CD4-positive, alpha-beta T cell (primary cell): ENCODE measurements at regions not wholly inside any gene's neighbourhood (a gene's known extent, or its start where the extent isn't known, plus 50 kb on each side); places are given as distances from the start of the nearest gene placed in this dataset.

ENCODE experiments used
- ATAC-seq: fragments of 200-7000 bp; cut with Tn5 transposase; one replicate; pipeline ENCODE4 v1.10.0; 2022; ENCODE audit warnings: mild to moderate bottlenecking; ENCODE audit not compliant: poor library complexity
- CTCF ChIA-PET: fragments of 350-600 bp; sonication (Branson Sonifier 250); formaldehyde crosslinking; loops from one replicate; lab custom pipeline; 2021; ENCODE audit warnings: antibody characterized with exemption, inconsistent platforms; lab: Charles Lee
- POLR2A ChIA-PET: fragments of 350-600 bp; sonication (Branson Sonifier 250); formaldehyde crosslinking; loops from one replicate; lab custom pipeline; 2021; ENCODE audit warnings: antibody characterized with exemption, inconsistent platforms; lab: Charles Lee
- DNase-seq, 14 experiments: peaks; one replicate each; pipeline ENCODE4 v3.0.0-alpha.2; 2013 to 2020; ENCODE audit warnings: mixed read lengths in 2 of 14
- H3K27ac ChIP-seq, 2 donors: one replicate each; pipeline versions ENCODE4 v1.5.1 to v1.7.0; 2013; ENCODE audit warnings: low read length in 2 of 2, low read depth in 1 of 2, mild to moderate bottlenecking in 1 of 2
- H3K27me3 ChIP-seq, 2 experiments: 1 replicate in 1 of 2; 2 replicates in 1 of 2; pipeline versions ENCODE4 v1.6.1 to v1.7.0; 2013; ENCODE audit warnings: low read length in 2 of 2, control low read depth in 1 of 2, mild to moderate bottlenecking in 1 of 2, moderate library complexity in 1 of 2; ENCODE audit not compliant: insufficient read depth in 2 of 2, control insufficient read depth in 1 of 2
- H3K36me3 ChIP-seq: one replicate; pipeline ENCODE4 v1.6.1; 2013; ENCODE audit warnings: low read length, control low read depth; ENCODE audit not compliant: insufficient read depth
- H3K4me1 ChIP-seq: one replicate; pipeline ENCODE4 v1.6.1; 2013; ENCODE audit warnings: low read length, control low read depth; ENCODE audit not compliant: insufficient read depth
- H3K4me3 ChIP-seq: one replicate; pipeline ENCODE4 v1.5.1; 2013; ENCODE audit warnings: mild to moderate bottlenecking, low read length, moderate library complexity
- H3K9me3 ChIP-seq, 2 experiments: 1 replicate in 1 of 2; 2 replicates in 1 of 2; pipeline versions ENCODE4 v1.6.1 to v1.7.0; 2013; ENCODE audit warnings: low read length in 2 of 2, mild to moderate bottlenecking in 2 of 2, control low read depth in 1 of 2, moderate library complexity in 1 of 2; ENCODE audit not compliant: control insufficient read depth in 1 of 2, insufficient read depth in 1 of 2
- H3K27ac Mint-ChIP-seq: one replicate; pipeline ENCODE4 v1.8.0; 2020; ENCODE audit warnings: mixed read lengths
- H3K27me3 Mint-ChIP-seq: one replicate; pipeline ENCODE4 v1.8.0; 2021; ENCODE audit warnings: mixed read lengths
- H3K36me3 Mint-ChIP-seq: one replicate; pipeline ENCODE4 v1.8.0; 2021; ENCODE audit warnings: low read depth, mixed read lengths
- H3K4me1 Mint-ChIP-seq: one replicate; pipeline ENCODE4 v1.8.0; 2021; ENCODE audit warnings: low read depth, mixed read lengths
- H3K4me3 Mint-ChIP-seq: one replicate; pipeline ENCODE4 v1.8.0; 2020; ENCODE audit warnings: mild to moderate bottlenecking, mixed read lengths
- H3K9me3 Mint-ChIP-seq: one replicate; pipeline ENCODE4 v1.8.0; 2020; ENCODE audit warnings: mixed read lengths
- CTCF ChIP-seq: fragments of 200-600 bp; IDR thresholded peaks from one replicate; pipeline ENCODE4 v1.8.0; 2022; ENCODE audit warnings: antibody characterized with exemption, mild to moderate bottlenecking
- intact Hi-C, 2 experiments: fragments of 100-400 bp; cut with DNase I in 1 of 2; cut with micrococcal nuclease in 1 of 2; formaldehyde crosslinking; loops; one replicate each; pipeline versions ENCODE4 v1.15.1 to v1.9.0; 2023 to 2025; cut with DNase I, micrococcal nuclease

- Histone ChIP-seq H3K4me1 (no peaks in the 10 kb centered on the region), H3K27ac (no peak overlapping the region), H3K4me3 (no peak overlapping the region), H3K27me3 (peaks cover 0 to 9% of the 10 kb centered on the region in 2 experiments), H3K36me3 (no peaks in the 10 kb centered on the region), H3K9me3 (no peaks in the 10 kb centered on the region)
- H3K27me3 Mint-ChIP-seq = peaks cover 34% of the 10 kb centered on the region
- intact Hi-C loops = no loop called here
- DNase-seq (no peak), ATAC-seq (no peak)
- H3K9me3 Mint-ChIP-seq = no peaks in the 10 kb centered on the region
- no peak overlapping the region for H3K4me3 Mint-ChIP-seq
- ChIA-PET CTCF (no interaction called here), POLR2A (no interaction called here)
- no peak for TF ChIP-seq CTCF
- no peaks in the 10 kb centered on the region for H3K36me3 Mint-ChIP-seq
- no peaks in the 10 kb centered on the region for H3K4me1 Mint-ChIP-seq
- no peak overlapping the region for H3K27ac Mint-ChIP-seq
Measured at GRCh38 chr6:85764844-85765243, 122.2 kb upstream of the SYNCRIP start.

GRCh38 chr6:85756982-85757381 lies 114.3 kb upstream of the SYNCRIP start:
- ATAC-seq (no peak), DNase-seq (no peak)
- Mint-ChIP-seq H3K27ac (no peak overlapping the region), H3K4me1 (no peaks in the 10 kb centered on the region), H3K9me3 (no peaks in the 10 kb centered on the region), H3K27me3 (peaks cover 8% of the 10 kb centered on the region), H3K4me3 (no peak overlapping the region), H3K36me3 (no peaks in the 10 kb centered on the region)
- Histone ChIP-seq H3K4me1 (no peaks in the 10 kb centered on the region), H3K27ac (no peak overlapping the region), H3K4me3 (no peak overlapping the region), H3K27me3 (peaks cover 0 to 2% of the 10 kb centered on the region in 2 experiments), H3K9me3 (no peaks in the 10 kb centered on the region), H3K36me3 (no peaks in the 10 kb centered on the region)
- ChIA-PET POLR2A (interaction anchor here (0.7 kb wide), 1 partner anchor 78 kb away, joined by 3 read pairs; no protein-coding TSS in a partner anchor), CTCF (interaction anchor here (1.0 kb wide), 1 partner anchor 10 kb away, joined by 3 read pairs; no protein-coding TSS in a partner anchor)
- no peak for TF ChIP-seq CTCF
- intact Hi-C loops = loop anchor here in 1 of 2 experiments (10.0 kb wide), 1 partner anchor 1098 kb away; no protein-coding TSS in a partner anchor

- Mint-ChIP-seq H3K4me3 (no peak overlapping the region), H3K27me3 (peaks cover 4% of the 10 kb centered on the region), H3K9me3 (no peaks in the 10 kb centered on the region), H3K27ac (no peak overlapping the region), H3K36me3 (no peaks in the 10 kb centered on the region), H3K4me1 (no peaks in the 10 kb centered on the region)
- ATAC-seq (no peak), DNase-seq (no peak)
- CTCF ChIA-PET = no interaction called here
- intact Hi-C loops = loop anchor here in 1 of 2 experiments (10.0 kb wide), 1 partner anchor 1100 kb away; no protein-coding TSS in a partner anchor
- TF ChIP-seq CTCF = no peak
- Histone ChIP-seq H3K36me3 (no peaks in the 10 kb centered on the region), H3K27me3 (peaks cover 3% of the 10 kb centered on the region in 2 experiments), H3K9me3 (no peaks in the 10 kb centered on the region), H3K4me3 (no peak overlapping the region), H3K4me1 (no peaks in the 10 kb centered on the region), H3K27ac (no peak overlapping the region)
- POLR2A ChIA-PET = no interaction called here
Measured at GRCh38 chr6:85754894-85755293, 112.2 kb upstream of the SYNCRIP start.
